ENCODE measurements at regions not wholly inside any gene's neighbourhood (a gene's known extent, or its start where the extent isn't known, plus 50 kb on each side); places are given as distances from the start of the nearest gene placed in this dataset.

DNA sequence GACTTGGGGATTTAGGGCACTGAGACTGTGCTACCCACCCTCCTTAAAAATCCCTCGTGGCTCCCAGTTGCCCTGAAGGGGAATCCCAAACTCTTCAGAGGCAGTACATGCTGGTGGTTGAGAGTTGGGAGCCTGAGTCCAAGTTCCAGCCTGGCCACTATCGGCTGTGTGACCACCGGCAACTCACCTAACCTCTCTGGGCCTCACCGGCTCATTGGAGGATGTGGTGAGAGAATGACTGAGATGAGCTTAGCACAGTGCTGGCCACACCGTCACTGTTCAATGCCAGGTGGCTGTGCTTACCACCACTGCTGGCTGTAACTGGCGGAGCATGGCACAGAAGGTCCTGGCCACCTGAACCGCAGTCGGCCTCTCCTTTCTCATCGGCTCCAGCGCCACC lies 200.2 kb downstream of the C9orf50 start:
- no peaks in the 10 kb centered on the region for H3K9me3 ChIP-seq
- H3K27ac ChIP-seq: no peak overlapping the region
- no peaks in the 10 kb centered on the region for H3K4me1 ChIP-seq
- intact Hi-C loops (cut with DNase I): no loop called here
- no peaks in the 10 kb centered on the region for H3K27me3 ChIP-seq
- TF ChIP-seq POLR2A (IDR thresholded peaks at IDR 0.05): no peak
- TF ChIP-seq, protein P1, sequence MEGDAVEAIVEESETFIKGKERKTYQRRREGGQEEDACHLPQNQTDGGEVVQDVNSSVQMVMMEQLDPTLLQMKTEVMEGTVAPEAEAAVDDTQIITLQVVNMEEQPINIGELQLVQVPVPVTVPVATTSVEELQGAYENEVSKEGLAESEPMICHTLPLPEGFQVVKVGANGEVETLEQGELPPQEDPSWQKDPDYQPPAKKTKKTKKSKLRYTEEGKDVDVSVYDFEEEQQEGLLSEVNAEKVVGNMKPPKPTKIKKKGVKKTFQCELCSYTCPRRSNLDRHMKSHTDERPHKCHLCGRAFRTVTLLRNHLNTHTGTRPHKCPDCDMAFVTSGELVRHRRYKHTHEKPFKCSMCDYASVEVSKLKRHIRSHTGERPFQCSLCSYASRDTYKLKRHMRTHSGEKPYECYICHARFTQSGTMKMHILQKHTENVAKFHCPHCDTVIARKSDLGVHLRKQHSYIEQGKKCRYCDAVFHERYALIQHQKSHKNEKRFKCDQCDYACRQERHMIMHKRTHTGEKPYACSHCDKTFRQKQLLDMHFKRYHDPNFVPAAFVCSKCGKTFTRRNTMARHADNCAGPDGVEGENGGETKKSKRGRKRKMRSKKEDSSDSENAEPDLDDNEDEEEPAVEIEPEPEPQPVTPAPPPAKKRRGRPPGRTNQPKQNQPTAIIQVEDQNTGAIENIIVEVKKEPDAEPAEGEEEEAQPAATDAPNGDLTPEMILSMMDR (IDR thresholded peaks at IDR 0.05): no peak
- no peak for DNase-seq
- no peak for ATAC-seq
- 100% methylated on average over 4 of the region's 10 CpGs for WGBS (ENCODE audit: insufficient coverage, low coverage, low lambda C conversion rate, missing lambda C conversion rate)
- no peak overlapping the region for H3K4me3 ChIP-seq
- no peaks in the 10 kb centered on the region for H3K36me3 ChIP-seq

DNA sequence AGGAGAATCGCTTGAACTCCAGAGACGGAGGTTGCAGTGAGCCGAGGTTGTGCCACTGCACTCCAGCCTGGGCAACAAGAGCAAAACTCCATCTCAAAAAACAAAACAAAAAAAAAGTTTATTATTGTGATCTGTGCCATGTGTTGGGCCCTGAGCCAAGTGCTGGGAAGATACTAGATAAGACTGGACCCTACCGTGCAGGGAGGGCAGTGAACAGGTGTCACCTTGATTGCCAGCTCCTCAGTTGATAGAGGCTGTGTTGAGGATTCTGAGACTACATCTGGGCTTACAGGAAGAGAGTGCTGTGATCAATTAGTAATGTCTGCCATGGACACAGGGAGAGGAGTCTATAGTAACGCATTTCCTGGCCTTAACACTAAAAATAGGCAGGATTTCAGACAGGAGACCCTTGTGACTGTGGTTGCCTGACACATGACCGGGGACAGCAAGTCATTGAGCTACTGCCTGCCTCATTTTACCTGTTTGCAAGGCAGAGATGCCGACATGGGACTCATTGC lies 201.5 kb downstream of the C9orf50 start:
- Histone ChIP-seq H3K36me3 (no peaks in the 10 kb centered on the region), H3K27me3 (no peaks in the 10 kb centered on the region), H3K4me1 (peaks cover 0 to 5% (median 1%) of the 10 kb centered on the region in 4 donors), H3K9me3 (no peaks in the 10 kb centered on the region), H3K4me3 (no peak overlapping the region), H3K27ac (no peak overlapping the region)
- WGBS (ENCODE audit: insufficient coverage, low coverage, low lambda C conversion rate, missing lambda C conversion rate): 73% methylated on average over 5 of the region's 7 CpGs
- TF ChIP-seq, protein P1 (IDR thresholded peaks at IDR 0.05): no peak
- no peak for TF ChIP-seq POLR2A (IDR thresholded peaks at IDR 0.05)
- intact Hi-C loops (cut with DNase I): no loop called here
- ATAC-seq (no peak), DNase-seq (no peak)

DNA sequence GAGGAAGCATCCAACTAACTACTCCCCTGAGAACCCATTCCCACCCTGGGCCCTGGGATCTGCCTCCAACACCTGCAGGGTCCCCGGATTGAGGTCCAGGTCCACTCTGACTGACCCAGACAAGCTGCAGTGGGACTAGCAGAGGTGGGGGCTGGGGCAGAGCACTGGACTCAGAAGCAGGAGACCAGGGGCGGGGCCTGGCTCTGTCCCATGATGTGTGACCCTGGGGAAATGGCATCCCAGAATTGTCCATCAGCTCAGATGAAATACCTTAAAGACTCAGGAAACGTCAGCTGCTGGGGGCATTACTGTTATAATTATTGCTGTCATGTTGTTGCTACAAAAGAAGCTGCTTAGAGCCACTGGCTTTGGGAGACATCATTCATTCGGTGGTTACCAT lies 202.4 kb downstream of the C9orf50 start:
- Histone ChIP-seq H3K27me3 (no peaks in the 10 kb centered on the region), H3K9me3 (no peaks in the 10 kb centered on the region), H3K4me3 (no peak overlapping the region), H3K4me1 (peaks cover 0 to 9% (median 2%) of the 10 kb centered on the region in 4 donors), H3K27ac (no peak overlapping the region), H3K36me3 (no peaks in the 10 kb centered on the region)
- 63% methylated on average over 1 of the region's 4 CpGs for WGBS (ENCODE audit: insufficient coverage, low coverage, low lambda C conversion rate, missing lambda C conversion rate)
- intact Hi-C loops (cut with DNase I): no loop called here
- DNase-seq: no peak
- TF ChIP-seq, protein P1 (IDR thresholded peaks at IDR 0.05): no peak
- no peak for TF ChIP-seq POLR2A (IDR thresholded peaks at IDR 0.05)
- no peak for ATAC-seq

DNA sequence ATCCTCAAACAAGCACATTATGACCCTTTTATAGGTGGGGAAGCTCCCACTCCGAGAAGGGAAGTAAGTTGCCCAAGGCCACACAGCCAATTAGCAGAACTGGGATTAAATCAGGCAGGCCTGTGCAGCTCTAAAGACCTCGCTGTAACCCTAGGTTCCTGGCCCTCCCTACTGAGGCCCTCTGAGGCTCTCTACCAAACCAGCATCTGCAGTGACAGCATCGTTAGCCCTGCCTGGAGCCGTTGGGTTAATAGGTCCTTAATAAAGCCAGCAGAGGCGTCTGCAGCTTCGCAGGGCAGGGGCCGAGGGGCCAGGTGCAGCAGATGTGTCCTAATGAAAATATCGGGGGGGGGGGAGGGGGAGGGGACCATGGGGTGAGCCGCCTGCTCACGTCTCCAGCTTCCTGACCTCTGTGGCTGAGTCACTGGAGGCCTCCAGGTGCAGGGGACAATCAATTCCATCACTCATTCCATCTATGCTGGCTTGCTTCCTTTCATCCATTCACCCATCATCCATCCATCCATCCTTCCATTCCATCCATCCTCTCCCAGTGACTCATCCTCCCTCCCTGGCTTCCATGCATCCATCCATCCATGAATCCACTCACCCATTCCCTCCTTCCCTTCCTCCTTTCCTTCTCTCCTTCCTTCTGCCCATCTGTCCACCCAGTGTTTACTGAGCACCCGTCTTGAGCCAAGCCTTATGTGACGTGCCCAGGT lies 203.9 kb downstream of the C9orf50 start:
- H3K36me3 ChIP-seq: no peaks in the 10 kb centered on the region
- H3K27me3 ChIP-seq: no peaks in the 10 kb centered on the region
- peaks cover 0 to 15% (median 2%) of the 10 kb centered on the region in 4 donors for H3K4me1 ChIP-seq
- intact Hi-C loops (cut with DNase I): no loop called here
- TF ChIP-seq, protein P1 (IDR thresholded peaks at IDR 0.05): no peak
- DNase-seq (no peak), ATAC-seq (no peak)
- 49% methylated on average over 6 of the region's 12 CpGs for WGBS (ENCODE audit: insufficient coverage, low coverage, low lambda C conversion rate, missing lambda C conversion rate)
- no peaks in the 10 kb centered on the region for H3K9me3 ChIP-seq
- H3K27ac ChIP-seq: no peak overlapping the region
- H3K4me3 ChIP-seq: no peak overlapping the region
